ENCODE measurements at regions not wholly inside any gene's neighbourhood (a gene's known extent, or its start where the extent isn't known, plus 50 kb on each side); places are given as distances from the start of the nearest gene placed in this dataset.

DNA sequence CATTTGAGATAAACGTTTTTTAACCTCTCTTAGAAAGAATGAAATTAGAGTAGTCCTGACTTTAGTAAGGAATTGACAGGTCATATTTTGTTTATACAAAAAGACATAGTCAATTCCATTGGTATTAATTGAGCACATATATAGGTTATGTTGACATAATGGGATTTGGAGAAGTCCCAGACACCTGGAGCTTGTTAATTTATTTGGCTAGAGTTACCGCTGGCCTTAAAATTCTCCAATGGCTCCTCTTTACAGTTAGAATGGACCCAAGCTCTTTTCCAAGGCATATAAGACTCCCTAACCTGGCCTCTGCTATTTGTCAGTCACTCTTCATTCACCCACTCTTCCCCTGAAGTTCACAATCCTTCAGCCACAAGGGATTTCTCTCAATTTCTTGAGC is 221.3 kb downstream of the CBLN4 start:
- no peaks in the 10 kb centered on the region for H3K36me3 ChIP-seq (ENCODE audit: control insufficient read depth, insufficient read depth, low read length)
- no peaks in the 10 kb centered on the region for H3K4me1 ChIP-seq
- BruUV-seq (replicated peaks): no TSS peak
- DNase-seq: no peak
- TF ChIP-seq CTCF (IDR thresholded peaks at IDR 0.05; ENCODE audit: insufficient read depth in 1 of 2, low read depth in 1 of 2, low read length in 1 of 2, severe bottlenecking in 1 of 2, unreplicated experiment in 1 of 2): no peak
- H3K4me1 Mint-ChIP-seq (ENCODE audit: low read depth, unreplicated experiment): no peaks in the 10 kb centered on the region
- peaks cover 13% of the 10 kb centered on the region for H3K27me3 Mint-ChIP-seq (ENCODE audit: insufficient read depth, unreplicated experiment)
- H3K4me3 Mint-ChIP-seq (ENCODE audit: unreplicated experiment): no peak overlapping the region
- POLR2A ChIA-PET: no interaction called here
- CTCF ChIA-PET: no interaction called here
- no peaks in the 10 kb centered on the region for H3K9me3 Mint-ChIP-seq (ENCODE audit: unreplicated experiment)
- no peaks in the 10 kb centered on the region for H3K36me3 Mint-ChIP-seq (ENCODE audit: insufficient read depth, unreplicated experiment)
- H3K4me3 ChIP-seq (ENCODE audit: low read depth, low read length): no peak overlapping the region
- intact Hi-C loops (cut with micrococcal nuclease; ENCODE audit: unreplicated experiment): no loop called here
- no peak overlapping the region for H3K27ac Mint-ChIP-seq (ENCODE audit: unreplicated experiment)
- H3K9me3 ChIP-seq: no peaks in the 10 kb centered on the region
- H3K27me3 ChIP-seq (replicated peaks; ENCODE audit: control insufficient read depth, insufficient read depth, low read length): no peaks in the 10 kb centered on the region

- H3K36me3 ChIP-seq (ENCODE audit: control insufficient read depth, insufficient read depth, low read length): no peaks in the 10 kb centered on the region
- no peaks in the 10 kb centered on the region for H3K9me3 ChIP-seq
- H3K4me3 ChIP-seq (ENCODE audit: low read depth, low read length): no peak overlapping the region
- peaks cover 13% of the 10 kb centered on the region for H3K27me3 Mint-ChIP-seq (ENCODE audit: insufficient read depth, unreplicated experiment)
- no peaks in the 10 kb centered on the region for H3K4me1 Mint-ChIP-seq (ENCODE audit: low read depth, unreplicated experiment)
- H3K9me3 Mint-ChIP-seq (ENCODE audit: unreplicated experiment): no peaks in the 10 kb centered on the region
- ChIA-PET POLR2A (no interaction called here), CTCF (no interaction called here)
- intact Hi-C loops (cut with micrococcal nuclease; ENCODE audit: unreplicated experiment): no loop called here
- H3K27me3 ChIP-seq (replicated peaks; ENCODE audit: control insufficient read depth, insufficient read depth, low read length): no peaks in the 10 kb centered on the region
- no peak overlapping the region for H3K27ac Mint-ChIP-seq (ENCODE audit: unreplicated experiment)
- H3K36me3 Mint-ChIP-seq (ENCODE audit: insufficient read depth, unreplicated experiment): no peaks in the 10 kb centered on the region
- TF ChIP-seq CTCF (IDR thresholded peaks at IDR 0.05; ENCODE audit: insufficient read depth in 1 of 2, low read depth in 1 of 2, low read length in 1 of 2, severe bottlenecking in 1 of 2, unreplicated experiment in 1 of 2): no peak
- H3K4me1 ChIP-seq: no peaks in the 10 kb centered on the region
- no peak overlapping the region for H3K4me3 Mint-ChIP-seq (ENCODE audit: unreplicated experiment)
- BruUV-seq (replicated peaks): no TSS peak
- no peak for DNase-seq
Observed at GRCh38 chr20:55783381-55783780, 221.9 kb downstream of the CBLN4 start.

DNA sequence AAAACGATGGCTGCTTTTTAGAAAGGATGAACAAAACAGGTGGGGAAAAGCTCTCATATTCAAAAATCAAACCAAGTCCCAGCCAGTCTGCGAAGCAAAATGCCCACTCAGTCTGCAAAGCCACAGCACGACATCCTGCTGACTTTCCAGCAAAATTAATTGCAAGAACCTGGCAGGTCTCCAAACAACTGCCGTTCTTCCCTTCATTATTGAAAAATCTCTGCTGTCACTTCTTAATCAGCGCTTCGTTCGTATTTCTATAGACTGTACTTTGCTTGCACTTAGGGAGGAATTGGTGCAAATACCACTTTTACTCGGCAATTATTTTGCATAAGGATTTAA is 222.4 kb downstream of the CBLN4 start:
- no peaks in the 10 kb centered on the region for H3K9me3 Mint-ChIP-seq (ENCODE audit: unreplicated experiment)
- no peaks in the 10 kb centered on the region for H3K36me3 Mint-ChIP-seq (ENCODE audit: insufficient read depth, unreplicated experiment)
- Histone ChIP-seq H3K9me3 (no peaks in the 10 kb centered on the region), H3K36me3 (ENCODE audit: control insufficient read depth, insufficient read depth, low read length) (no peaks in the 10 kb centered on the region), H3K4me1 (no peaks in the 10 kb centered on the region), H3K4me3 (ENCODE audit: low read depth, low read length) (no peak overlapping the region), H3K27me3 (replicated peaks; ENCODE audit: control insufficient read depth, insufficient read depth, low read length) (no peaks in the 10 kb centered on the region)
- no TSS peak for BruUV-seq (replicated peaks)
- ChIA-PET CTCF (no interaction called here), POLR2A (no interaction called here)
- intact Hi-C loops (cut with micrococcal nuclease; ENCODE audit: unreplicated experiment): no loop called here
- no peak for DNase-seq
- H3K27ac Mint-ChIP-seq (ENCODE audit: unreplicated experiment): no peak overlapping the region
- TF ChIP-seq CTCF (IDR thresholded peaks at IDR 0.05; ENCODE audit: insufficient read depth in 1 of 2, low read depth in 1 of 2, low read length in 1 of 2, severe bottlenecking in 1 of 2, unreplicated experiment in 1 of 2): no peak
- H3K27me3 Mint-ChIP-seq (ENCODE audit: insufficient read depth, unreplicated experiment): peaks cover 13% of the 10 kb centered on the region
- no peak overlapping the region for H3K4me3 Mint-ChIP-seq (ENCODE audit: unreplicated experiment)
- no peaks in the 10 kb centered on the region for H3K4me1 Mint-ChIP-seq (ENCODE audit: low read depth, unreplicated experiment)

Measured in Caco-2 (cell line).